Suprapubic skin (tissue), 4 donors: ENCODE measurements at regions not wholly inside any gene's neighbourhood (a gene's known extent, or its start where the extent isn't known, plus 50 kb on each side); places are given as distances from the start of the nearest gene placed in this dataset.

Experiments used
- EP300 ChIP-seq: sonication (generic); formaldehyde crosslinking; IDR thresholded peaks from one replicate; pipeline ENCODE4 v1.6.1; 2017; ENCODE audit warnings: antibody characterized with exemption
- POLR2A ChIP-seq, 2 donors: fragments of 450-650 bp; IDR thresholded peaks; one replicate each; pipeline ENCODE4 v1.6.1; 2017; ENCODE audit warnings: antibody characterized with exemption in 2 of 2, mild to moderate bottlenecking in 2 of 2, moderate library complexity in 2 of 2
- POLR2AphosphoS5 ChIP-seq, 3 donors: sonication (generic); formaldehyde crosslinking; IDR thresholded peaks; one replicate each; pipeline ENCODE4 v1.6.1; 2017; ENCODE audit warnings: antibody characterized with exemption in 3 of 3
- TF ChIP-seq, protein P1 (sequence below), 2 donors: fragments of 200-600 bp in 1 of 2; fragments of 450-650 bp in 1 of 2; sonication (generic) in 1 of 2; IDR thresholded peaks; one replicate each; pipeline ENCODE4 v1.5.1; 2016 to 2019; ENCODE audit warnings: antibody characterized with exemption in 2 of 2, mild to moderate bottlenecking in 1 of 2, moderate library complexity in 1 of 2

DNA sequence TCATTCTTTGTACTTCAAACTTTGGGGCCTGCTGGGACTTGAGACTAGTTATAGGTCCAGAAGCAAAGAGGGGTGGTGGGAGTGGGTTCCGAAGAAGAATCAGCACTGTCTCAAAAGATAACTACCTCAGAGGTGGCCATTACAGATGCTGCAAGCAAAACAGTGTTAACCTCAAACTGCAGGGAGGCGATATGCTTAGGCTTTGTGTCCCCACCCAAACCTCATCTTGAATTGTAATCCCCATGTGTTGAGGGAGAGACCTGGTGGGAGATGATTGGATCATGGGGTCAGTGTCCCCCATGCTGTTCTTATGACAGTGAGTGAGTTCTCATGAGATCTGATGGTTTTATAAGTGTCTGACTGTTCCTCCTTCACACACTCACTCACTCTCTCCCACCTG lies 545.3 kb downstream of the XYLT1 start:
- no peak for TF ChIP-seq POLR2A (IDR thresholded peaks at IDR 0.05)
- TF ChIP-seq, protein P1, sequence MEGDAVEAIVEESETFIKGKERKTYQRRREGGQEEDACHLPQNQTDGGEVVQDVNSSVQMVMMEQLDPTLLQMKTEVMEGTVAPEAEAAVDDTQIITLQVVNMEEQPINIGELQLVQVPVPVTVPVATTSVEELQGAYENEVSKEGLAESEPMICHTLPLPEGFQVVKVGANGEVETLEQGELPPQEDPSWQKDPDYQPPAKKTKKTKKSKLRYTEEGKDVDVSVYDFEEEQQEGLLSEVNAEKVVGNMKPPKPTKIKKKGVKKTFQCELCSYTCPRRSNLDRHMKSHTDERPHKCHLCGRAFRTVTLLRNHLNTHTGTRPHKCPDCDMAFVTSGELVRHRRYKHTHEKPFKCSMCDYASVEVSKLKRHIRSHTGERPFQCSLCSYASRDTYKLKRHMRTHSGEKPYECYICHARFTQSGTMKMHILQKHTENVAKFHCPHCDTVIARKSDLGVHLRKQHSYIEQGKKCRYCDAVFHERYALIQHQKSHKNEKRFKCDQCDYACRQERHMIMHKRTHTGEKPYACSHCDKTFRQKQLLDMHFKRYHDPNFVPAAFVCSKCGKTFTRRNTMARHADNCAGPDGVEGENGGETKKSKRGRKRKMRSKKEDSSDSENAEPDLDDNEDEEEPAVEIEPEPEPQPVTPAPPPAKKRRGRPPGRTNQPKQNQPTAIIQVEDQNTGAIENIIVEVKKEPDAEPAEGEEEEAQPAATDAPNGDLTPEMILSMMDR (IDR thresholded peaks at IDR 0.05), result no peak
- no peak for TF ChIP-seq EP300
- no peak for TF ChIP-seq POLR2AphosphoS5 (IDR thresholded peaks at IDR 0.05)
